Activated CD8-positive, alpha-beta memory T cell treated with anti-CD3 and anti-CD28 coated beads for 1 hour (primary cell): ENCODE measurements at regions not wholly inside any gene's neighbourhood (a gene's known extent, or its start where the extent isn't known, plus 50 kb on each side); places are given as distances from the start of the nearest gene placed in this dataset.

Experiments
- DNase-seq, 2 donors: peaks; one replicate each; pipeline ENCODE4 v3.0.0-alpha.2; 2020; ENCODE audit warnings: low read depth in 1 of 2; ENCODE audit errors: extremely low read depth in 1 of 2

- DNase-seq, result no peak
These were observed 142.2 kb upstream of the KCNG1 start for GRCh38 chr20:51165131-51165530.

- no peak for DNase-seq
These were observed 141.8 kb upstream of the KCNG1 start for GRCh38 chr20:51164731-51165130.

GRCh38 chr20:51163996-51164600 is 141.2 kb upstream of the KCNG1 start:
- DNase-seq, result no peak

GRCh38 chr20:51162015-51162414 is 139.1 kb upstream of the KCNG1 start:
- no peak for DNase-seq

- DNase-seq, result no peak
These were observed 137.9 kb upstream of the KCNG1 start for GRCh38 chr20:51160821-51161220.

- no peak for DNase-seq
These were observed 137.1 kb upstream of the KCNG1 start for GRCh38 chr20:51159981-51160380.

GRCh38 chr20:51159303-51159702 is 136.4 kb upstream of the KCNG1 start:
- no peak for DNase-seq

GRCh38 chr20:51158226-51158625 is 135.3 kb upstream of the KCNG1 start:
- DNase-seq, result no peak

GRCh38 chr20:51156041-51156982 is 133.4 kb upstream of the KCNG1 start:
- no peak for DNase-seq

- DNase-seq, result no peak
These were observed 132.1 kb upstream of the KCNG1 start for GRCh38 chr20:51154708-51155690.

- DNase-seq, result no peak
These were observed 131.2 kb upstream of the KCNG1 start for GRCh38 chr20:51153867-51154707.

GRCh38 chr20:51148941-51149340 is 126.0 kb upstream of the KCNG1 start:
- DNase-seq, result no peak

- DNase-seq, result no peak
These were observed 121.6 kb upstream of the KCNG1 start for GRCh38 chr20:51144476-51144875.

- no peak for DNase-seq
These were observed 120.7 kb upstream of the KCNG1 start for GRCh38 chr20:51143652-51144051.

- no peak for DNase-seq
These were observed 119.5 kb upstream of the KCNG1 start for GRCh38 chr20:51142448-51142847.

- DNase-seq, result no peak
These were observed 117.8 kb upstream of the KCNG1 start for GRCh38 chr20:51140671-51141070.

GRCh38 chr20:51139891-51140290 is 117.0 kb upstream of the KCNG1 start:
- DNase-seq, result no peak

- no peak for DNase-seq
These were observed 115.7 kb upstream of the KCNG1 start for GRCh38 chr20:51138576-51138975.

GRCh38 chr20:51137461-51137860 is 114.6 kb upstream of the KCNG1 start:
- DNase-seq, result no peak
